ENCODE measurements at regions not wholly inside any gene's neighbourhood (a gene's known extent, or its start where the extent isn't known, plus 50 kb on each side); places are given as distances from the start of the nearest gene placed in this dataset.
A peak's percentile ranks its signal among the peaks of the same experiment; 100 is the strongest.

DNA sequence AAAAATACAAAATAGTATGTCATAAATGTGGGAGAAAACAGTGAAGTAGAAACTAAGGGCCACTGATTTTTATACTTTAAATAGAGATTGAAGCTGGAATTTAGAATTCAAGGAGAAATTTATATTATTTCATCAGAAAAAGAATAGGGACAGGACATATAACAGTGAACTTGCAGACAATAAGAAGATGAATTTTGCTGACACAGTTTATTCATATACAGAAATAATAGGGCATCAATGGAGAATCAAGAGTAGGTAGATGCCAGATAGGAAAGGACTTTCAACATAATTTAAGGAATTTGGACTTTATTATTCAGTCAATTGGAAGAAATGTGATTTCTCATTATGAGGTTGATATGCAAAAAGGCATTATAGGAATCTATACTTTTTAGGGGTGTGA lies 118.9 kb upstream of the HNMT start:
- no peak overlapping the region for H3K4me2 ChIP-seq
- POLR2A ChIA-PET (ENCODE audit: unreplicated experiment) = no interaction called here
- DNase-seq = no peak
- H3K27me3 ChIP-seq (ENCODE audit: insufficient read depth, low read depth) = no peaks in the 10 kb centered on the region
- H2AFZ ChIP-seq = no peak overlapping the region
- H3K9me2 ChIP-seq (ENCODE audit: insufficient read depth) = no peaks in the 10 kb centered on the region
- no peaks in the 10 kb centered on the region for H3K79me2 ChIP-seq (ENCODE audit: low read depth)
- BruUV-seq (replicated peaks) = no TSS peak
- H3K27ac ChIP-seq = no peak overlapping the region
- H3F3A ChIP-seq (ENCODE audit: insufficient read depth, low read depth) = peaks cover 8% of the 10 kb centered on the region; the same call in 1 of the 2 replicates
- peaks cover 14% of the 10 kb centered on the region for H3K9me3 ChIP-seq (ENCODE audit: insufficient read depth, low read depth)
- no peaks in the 10 kb centered on the region for H4K20me1 ChIP-seq (ENCODE audit: insufficient read depth)
- CTCF ChIA-PET = no interaction called here
- TF ChIP-seq, protein P1, sequence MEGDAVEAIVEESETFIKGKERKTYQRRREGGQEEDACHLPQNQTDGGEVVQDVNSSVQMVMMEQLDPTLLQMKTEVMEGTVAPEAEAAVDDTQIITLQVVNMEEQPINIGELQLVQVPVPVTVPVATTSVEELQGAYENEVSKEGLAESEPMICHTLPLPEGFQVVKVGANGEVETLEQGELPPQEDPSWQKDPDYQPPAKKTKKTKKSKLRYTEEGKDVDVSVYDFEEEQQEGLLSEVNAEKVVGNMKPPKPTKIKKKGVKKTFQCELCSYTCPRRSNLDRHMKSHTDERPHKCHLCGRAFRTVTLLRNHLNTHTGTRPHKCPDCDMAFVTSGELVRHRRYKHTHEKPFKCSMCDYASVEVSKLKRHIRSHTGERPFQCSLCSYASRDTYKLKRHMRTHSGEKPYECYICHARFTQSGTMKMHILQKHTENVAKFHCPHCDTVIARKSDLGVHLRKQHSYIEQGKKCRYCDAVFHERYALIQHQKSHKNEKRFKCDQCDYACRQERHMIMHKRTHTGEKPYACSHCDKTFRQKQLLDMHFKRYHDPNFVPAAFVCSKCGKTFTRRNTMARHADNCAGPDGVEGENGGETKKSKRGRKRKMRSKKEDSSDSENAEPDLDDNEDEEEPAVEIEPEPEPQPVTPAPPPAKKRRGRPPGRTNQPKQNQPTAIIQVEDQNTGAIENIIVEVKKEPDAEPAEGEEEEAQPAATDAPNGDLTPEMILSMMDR (conservative IDR thresholded peaks at IDR 0.05) = no peak
- no peak for TF ChIP-seq EZH2 (IDR thresholded peaks at IDR 0.05; ENCODE audit: low read depth)
- peaks cover 4% of the 10 kb centered on the region; the same call in 1 of the 2 replicates for H3K36me3 ChIP-seq (ENCODE audit: low read depth)
- H3K4me3 ChIP-seq = no peak overlapping the region
- H3K4me1 ChIP-seq (replicated peaks; ENCODE audit: insufficient read depth) = peaks cover 23% of the 10 kb centered on the region
- intact Hi-C loops (cut with micrococcal nuclease; ENCODE audit: unreplicated experiment) = loop anchor here (10.0 kb wide), 1 partner anchor 1931 kb away; no protein-coding TSS in a partner anchor

GRCh38 chr2:137846993-137847392 lies 117.3 kb upstream of the HNMT start:
- Histone ChIP-seq H3K79me2 (ENCODE audit: low read depth) (no peaks in the 10 kb centered on the region), H3K36me3 (ENCODE audit: low read depth) (peaks cover 4% of the 10 kb centered on the region; the same call in 1 of the 2 replicates), H3K4me2 (peak overlapping the region; percentile 76), H2AFZ (peak overlapping the region; percentile 24; the same call in 1 of the 2 replicates), H4K20me1 (ENCODE audit: insufficient read depth) (no peaks in the 10 kb centered on the region), H3K27me3 (ENCODE audit: insufficient read depth, low read depth) (no peaks in the 10 kb centered on the region), H3K9me3 (ENCODE audit: insufficient read depth, low read depth) (peaks cover 14% of the 10 kb centered on the region), H3K9me2 (ENCODE audit: insufficient read depth) (no peaks in the 10 kb centered on the region), H3K4me3 (peak overlapping the region; percentile 12; the same call in 1 of the 2 replicates), H3K27ac (peak overlapping the region; percentile 86), H3F3A (ENCODE audit: insufficient read depth, low read depth) (peaks cover 8% of the 10 kb centered on the region; the same call in 1 of the 2 replicates), H3K4me1 (replicated peaks; ENCODE audit: insufficient read depth) (peaks cover 23% of the 10 kb centered on the region)
- BruUV-seq (replicated peaks) = no TSS peak
- TF ChIP-seq, protein P1 (conservative IDR thresholded peaks at IDR 0.05) = no peak
- no peak for TF ChIP-seq EZH2 (IDR thresholded peaks at IDR 0.05; ENCODE audit: low read depth)
- peak in 1 of 2 experiments; percentile 68 for DNase-seq
- ChIA-PET POLR2A (ENCODE audit: unreplicated experiment) (interaction anchor here (0.6 to 0.7 kb wide), 2 partner anchors 19 to 948 kb away, joined by 4 to 13 read pairs; no protein-coding TSS in a partner anchor), CTCF (no interaction called here)
- intact Hi-C loops (cut with micrococcal nuclease; ENCODE audit: unreplicated experiment) = loop anchor here (10.0 kb wide), 1 partner anchor 1932 kb away; no protein-coding TSS in a partner anchor

DNA sequence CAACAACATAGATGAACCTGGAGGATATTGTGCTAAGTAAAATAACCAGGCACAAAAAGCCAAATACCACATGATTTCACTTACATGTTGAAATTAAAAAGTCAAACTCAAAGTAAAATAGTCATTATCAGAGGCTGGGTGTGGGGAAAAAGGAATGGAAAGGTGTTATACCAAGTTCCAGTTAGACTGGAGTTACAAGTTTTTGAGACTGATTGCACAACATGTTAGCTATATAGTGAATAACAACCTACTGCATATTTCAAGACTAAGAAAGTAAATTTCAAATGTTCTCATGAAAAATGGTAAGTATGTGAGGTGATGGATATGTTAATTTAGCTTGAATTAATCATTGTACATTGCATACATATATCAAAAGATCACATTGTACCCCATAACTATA lies 116.8 kb upstream of the HNMT start:
- Histone ChIP-seq H3K4me3 (peak overlapping the region; percentile 12; the same call in 1 of the 2 replicates), H3K4me2 (peak overlapping the region; percentile 76), H3K79me2 (ENCODE audit: low read depth) (no peaks in the 10 kb centered on the region), H2AFZ (peak overlapping the region; percentile 24; the same call in 1 of the 2 replicates), H3K27ac (peak overlapping the region; percentile 86), H3K36me3 (ENCODE audit: low read depth) (peaks cover 4% of the 10 kb centered on the region; the same call in 1 of the 2 replicates), H3K9me3 (ENCODE audit: insufficient read depth, low read depth) (peaks cover 14% of the 10 kb centered on the region), H3F3A (ENCODE audit: insufficient read depth, low read depth) (peaks cover 8% of the 10 kb centered on the region; the same call in 1 of the 2 replicates), H4K20me1 (ENCODE audit: insufficient read depth) (no peaks in the 10 kb centered on the region), H3K27me3 (ENCODE audit: insufficient read depth, low read depth) (no peaks in the 10 kb centered on the region), H3K9me2 (ENCODE audit: insufficient read depth) (no peaks in the 10 kb centered on the region), H3K4me1 (replicated peaks; ENCODE audit: insufficient read depth) (peaks cover 23% of the 10 kb centered on the region)
- TF ChIP-seq, protein P1 (conservative IDR thresholded peaks at IDR 0.05) = no peak
- TF ChIP-seq EZH2 (IDR thresholded peaks at IDR 0.05; ENCODE audit: low read depth) = no peak
- ChIA-PET CTCF (no interaction called here), POLR2A (ENCODE audit: unreplicated experiment) (interaction anchor here (0.6 kb wide), 1 partner anchor 18 kb away, joined by 4 read pairs; no protein-coding TSS in a partner anchor)
- intact Hi-C loops (cut with micrococcal nuclease; ENCODE audit: unreplicated experiment) = loop anchor here (10.0 kb wide), 1 partner anchor 1933 kb away; no protein-coding TSS in a partner anchor
- no TSS peak for BruUV-seq (replicated peaks)
- DNase-seq = peak in 1 of 2 experiments; percentile 79
